Iris pigment epithelial cell (primary cell): ENCODE measurements at regions not wholly inside any gene's neighbourhood (a gene's known extent, or its start where the extent isn't known, plus 50 kb on each side); places are given as distances from the start of the nearest gene placed in this dataset.

ENCODE experiments used
- DNase-seq: peaks from one replicate; pipeline ENCODE4 v3.0.0-alpha.2; 2011; ENCODE audit warnings: low read depth

- no peak for DNase-seq
These were observed 85.8 kb upstream of the PRNP start for GRCh38 chr20:4600308-4601014.

GRCh38 chr20:4597215-4597614, 89.0 kb upstream of the PRNP start:
- DNase-seq, result no peak

GRCh38 chr20:4593149-4593525, 93.1 kb upstream of the PRNP start:
- DNase-seq, result no peak

GRCh38 chr20:4592316-4593148, 93.7 kb upstream of the PRNP start:
- peak; percentile 23 for DNase-seq

GRCh38 chr20:4591975-4592315, 94.3 kb upstream of the PRNP start:
- no peak for DNase-seq

- DNase-seq, result no peak
These were observed 100.5 kb upstream of the PRNP start for GRCh38 chr20:4585758-4586157.

GRCh38 chr20:4585104-4585753, 101.0 kb upstream of the PRNP start:
- peak; percentile 87 for DNase-seq

- no peak for DNase-seq
These were observed 101.7 kb upstream of the PRNP start for GRCh38 chr20:4584510-4584909.

- DNase-seq, result no peak
These were observed 104.4 kb upstream of the PRNP start for GRCh38 chr20:4581838-4582237.

GRCh38 chr20:4578375-4578774, 107.9 kb upstream of the PRNP start:
- no peak for DNase-seq

- no peak for DNase-seq
These were observed 111.9 kb upstream of the PRNP start for GRCh38 chr20:4574356-4574690.

GRCh38 chr20:4573564-4574355, 112.5 kb upstream of the PRNP start:
- peak; percentile 95 for DNase-seq

- no peak for DNase-seq
These were observed 114.3 kb upstream of the PRNP start for GRCh38 chr20:4571759-4572531.

- no peak for DNase-seq
These were observed 116.4 kb upstream of the PRNP start for GRCh38 chr20:4569865-4570264.

- DNase-seq, result no peak
These were observed 117.2 kb upstream of the PRNP start for GRCh38 chr20:4569092-4569491.

GRCh38 chr20:4568361-4568959, 117.8 kb upstream of the PRNP start:
- DNase-seq, result no peak

- DNase-seq, result no peak
These were observed 119.1 kb upstream of the PRNP start for GRCh38 chr20:4567170-4567569.

- DNase-seq, result peak; percentile 84
These were observed 122.7 kb upstream of the PRNP start for GRCh38 chr20:4563534-4563933.

GRCh38 chr20:4563031-4563430, 123.2 kb upstream of the PRNP start:
- DNase-seq, result no peak

GRCh38 chr20:4560667-4561066, 125.6 kb upstream of the PRNP start:
- peak; percentile 55 for DNase-seq

GRCh38 chr20:4559906-4560305, 126.3 kb upstream of the PRNP start:
- no peak for DNase-seq
